ENCODE measurements at regions not wholly inside any gene's neighbourhood (a gene's known extent, or its start where the extent isn't known, plus 50 kb on each side); places are given as distances from the start of the nearest gene placed in this dataset.
"Not testable (repeated sequence)": the region's sequence is repeated elsewhere in the genome, so short reads cannot be mapped to it uniquely, and the experiment has no call there.

DNA sequence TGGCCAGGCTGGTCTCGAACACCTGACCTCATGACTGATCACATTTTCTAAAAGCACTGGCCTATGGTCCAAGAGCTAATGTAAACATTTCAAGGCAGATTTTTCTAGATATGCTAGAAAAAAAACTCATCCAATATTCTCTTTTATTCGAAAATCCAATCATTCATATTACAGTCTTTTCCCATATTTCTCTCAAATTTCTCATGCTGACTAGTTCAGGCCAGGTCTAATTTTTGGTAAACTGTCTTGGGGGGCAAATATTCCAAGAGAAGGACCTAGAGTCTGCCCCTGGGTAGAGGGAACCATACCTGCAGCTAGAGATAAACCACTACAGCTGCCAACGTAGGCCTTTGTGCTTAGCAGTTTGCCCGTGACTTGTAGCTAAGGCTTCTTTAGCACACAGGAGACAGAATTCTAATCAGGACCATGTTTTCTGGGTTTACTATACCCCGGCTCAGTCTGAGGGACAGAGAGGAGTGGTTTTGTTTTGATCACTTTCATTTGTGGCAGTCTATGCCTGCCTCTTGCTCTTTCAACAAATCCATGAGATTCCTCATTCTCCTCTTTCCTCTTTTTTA is 71.8 kb upstream of the CITED2 start:
- no peak for DNase-seq (ENCODE audit: low read depth in 1 of 2, low spot score in 1 of 2)

- DNase-seq (ENCODE audit: low read depth in 1 of 2, low spot score in 1 of 2), result not testable (repeated sequence)
Measured at GRCh38 chr6:139444273-139444787, 69.9 kb upstream of the CITED2 start.

DNA sequence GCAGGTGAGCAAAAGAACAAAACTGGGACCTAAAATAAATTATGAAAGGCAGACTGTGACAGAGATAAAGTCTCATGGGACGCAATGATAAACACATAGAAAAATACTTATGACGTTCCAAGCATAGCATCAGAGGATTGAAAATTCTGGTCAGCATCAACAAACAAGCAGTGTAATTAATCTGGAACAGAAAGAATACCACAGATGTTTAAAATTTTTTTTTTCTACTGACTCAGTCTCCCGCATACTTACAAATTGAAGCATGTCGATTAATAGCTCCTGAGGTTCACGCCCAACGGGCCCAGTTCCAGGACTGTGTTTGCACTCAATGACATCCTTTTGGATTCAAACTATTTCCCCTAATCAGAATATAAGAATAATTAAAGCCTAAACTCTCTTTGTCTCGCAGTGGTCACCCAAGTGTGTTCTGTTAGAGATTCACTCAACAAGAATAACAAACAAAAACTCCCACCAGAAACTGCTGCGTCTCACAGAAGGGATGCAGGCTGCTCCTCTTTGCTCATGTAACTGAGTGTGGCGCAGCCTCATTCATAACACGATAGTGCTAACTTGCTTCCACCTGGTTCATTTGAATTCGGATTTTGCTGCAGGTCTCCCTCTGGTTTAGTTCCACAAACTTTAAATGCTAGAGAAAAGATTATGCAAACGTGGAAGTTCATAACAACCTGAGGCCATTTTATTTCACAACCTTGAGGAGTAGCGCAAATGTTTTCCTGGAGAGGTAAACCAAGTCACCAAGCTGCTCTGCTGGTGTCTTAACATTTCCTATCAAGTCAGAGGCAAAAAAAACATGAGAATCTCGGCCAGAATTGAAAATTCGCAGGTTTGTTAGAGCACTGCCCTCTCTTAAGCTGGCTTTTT is 69.0 kb upstream of the CITED2 start:
- DNase-seq (ENCODE audit: low read depth in 1 of 2, low spot score in 1 of 2), result no peak

DNA sequence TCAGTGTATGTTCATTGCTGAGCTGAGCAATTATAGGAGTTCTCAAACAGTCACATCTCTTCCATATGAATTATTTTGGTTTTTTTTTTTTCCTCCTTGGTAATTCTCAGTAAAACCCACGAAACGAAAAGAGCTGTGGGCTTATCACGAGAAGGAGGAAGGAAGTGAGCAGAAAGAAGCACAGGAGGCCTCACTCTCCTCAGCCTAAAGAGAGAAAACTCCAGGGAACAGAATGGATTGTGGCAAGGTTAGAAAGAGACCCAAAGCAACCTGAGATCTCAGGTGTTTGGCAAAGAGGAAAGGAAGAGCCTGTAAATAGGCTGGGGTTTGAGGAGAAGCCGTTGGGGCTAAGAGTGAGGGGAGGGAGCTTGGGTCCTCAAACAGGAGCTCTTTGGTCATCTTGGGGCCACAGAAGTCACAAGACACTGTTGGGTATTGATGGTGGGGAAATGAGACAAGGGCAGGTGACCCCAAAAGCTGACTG is 67.8 kb upstream of the CITED2 start:
- DNase-seq (ENCODE audit: low read depth in 1 of 2, low spot score in 1 of 2), result no peak

DNA sequence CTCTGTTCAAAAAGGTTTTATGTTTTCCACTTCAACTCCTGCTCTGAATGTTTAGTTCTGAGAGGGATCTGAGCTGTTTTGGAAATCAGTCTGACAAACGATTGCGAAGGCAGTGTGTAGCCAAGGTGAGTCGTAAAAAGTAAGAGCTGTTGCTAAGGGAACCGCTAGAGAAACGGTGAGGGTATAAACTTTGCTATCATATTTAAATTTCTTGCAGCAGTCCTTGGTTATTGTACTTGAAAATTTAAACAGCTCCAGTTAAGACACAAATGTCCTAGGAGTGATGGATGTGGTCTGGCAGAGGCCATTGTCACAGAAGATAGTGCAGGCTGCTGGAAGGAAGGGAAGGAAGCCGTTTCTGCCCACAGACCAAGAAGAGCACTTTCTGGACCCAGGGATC is 64.9 kb upstream of the CITED2 start:
- no peak for DNase-seq (ENCODE audit: low read depth in 1 of 2, low spot score in 1 of 2)

DNA sequence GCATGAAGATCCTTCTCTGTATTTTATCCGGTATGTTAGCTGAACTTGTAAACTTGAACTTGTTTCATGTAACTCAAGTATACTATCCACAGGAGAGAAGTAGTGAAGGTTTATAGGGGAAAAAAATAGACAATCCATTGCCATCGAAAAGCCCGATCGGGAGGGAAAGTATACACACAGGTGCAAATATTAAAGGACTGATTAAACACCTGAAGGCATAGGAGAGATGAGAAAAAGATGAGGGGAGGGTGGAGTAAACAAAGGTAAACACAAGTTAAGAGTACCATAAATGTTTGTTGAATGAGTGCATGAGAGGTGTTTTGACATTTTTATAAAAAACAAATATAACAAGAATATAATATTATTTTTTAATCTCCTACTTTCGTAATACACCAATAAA is 64.3 kb upstream of the CITED2 start:
- DNase-seq (ENCODE audit: low read depth in 1 of 2, low spot score in 1 of 2), result no peak

- DNase-seq (ENCODE audit: low read depth in 1 of 2, low spot score in 1 of 2), result no peak
Measured at GRCh38 chr6:139436957-139437348, 62.5 kb upstream of the CITED2 start.

- DNase-seq (ENCODE audit: low read depth in 1 of 2, low spot score in 1 of 2), result no peak
Measured at GRCh38 chr6:139436200-139436956, 61.9 kb upstream of the CITED2 start.

- no peak for DNase-seq (ENCODE audit: low read depth in 1 of 2, low spot score in 1 of 2)
Measured at GRCh38 chr6:139433631-139434419, 59.4 kb upstream of the CITED2 start.

GRCh38 chr6:139431602-139431956 is 57.1 kb upstream of the CITED2 start:
- no peak for DNase-seq (ENCODE audit: low read depth in 1 of 2, low spot score in 1 of 2)

GRCh38 chr6:139430899-139431601 is 56.6 kb upstream of the CITED2 start:
- no peak for DNase-seq (ENCODE audit: low read depth in 1 of 2, low spot score in 1 of 2)

GRCh38 chr6:139429580-139430145 is 55.2 kb upstream of the CITED2 start:
- DNase-seq (ENCODE audit: low read depth in 1 of 2, low spot score in 1 of 2), result no peak

DNA sequence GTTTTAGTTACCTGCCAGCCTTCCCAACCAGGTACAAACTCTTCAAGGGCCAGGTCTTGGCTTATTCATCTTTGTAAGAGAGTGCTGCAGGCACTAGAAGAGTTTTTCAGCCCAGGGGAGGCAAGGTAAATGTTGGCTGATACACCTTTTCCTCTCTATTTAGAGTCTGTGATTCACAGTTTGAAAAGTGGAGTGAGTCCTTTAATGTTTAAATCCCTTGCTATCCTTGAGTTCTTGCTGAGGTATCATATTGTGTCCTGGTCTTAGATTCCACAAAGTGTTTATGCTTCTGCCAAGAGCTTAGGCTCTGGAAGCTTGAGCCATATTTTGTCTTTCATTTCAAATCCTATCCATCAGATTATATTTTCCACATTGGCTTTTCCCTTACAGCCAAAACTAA is 52.8 kb upstream of the CITED2 start:
- DNase-seq (ENCODE audit: low read depth in 1 of 2, low spot score in 1 of 2), result no peak

DNA sequence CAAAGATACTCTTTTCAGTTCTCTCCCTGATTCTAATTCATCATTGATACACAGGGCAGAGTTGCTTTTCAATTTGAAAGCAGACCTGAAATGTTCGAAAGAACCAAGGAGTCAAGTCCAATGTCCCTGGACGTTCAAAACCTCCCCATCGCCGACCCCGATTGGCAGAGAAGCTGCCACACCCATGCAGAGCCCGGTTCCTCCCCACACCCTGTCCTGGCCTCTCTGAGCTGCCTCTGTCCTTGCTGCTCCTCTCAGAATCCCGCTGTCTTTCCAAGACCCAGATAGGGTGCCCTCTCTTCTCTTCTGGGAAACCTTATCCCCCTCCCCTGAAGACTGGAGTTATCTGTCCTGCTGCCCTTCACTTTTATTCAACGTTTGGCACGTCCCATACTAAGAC is 52.3 kb upstream of the CITED2 start:
- no peak for DNase-seq (ENCODE audit: low read depth in 1 of 2, low spot score in 1 of 2)

DNA sequence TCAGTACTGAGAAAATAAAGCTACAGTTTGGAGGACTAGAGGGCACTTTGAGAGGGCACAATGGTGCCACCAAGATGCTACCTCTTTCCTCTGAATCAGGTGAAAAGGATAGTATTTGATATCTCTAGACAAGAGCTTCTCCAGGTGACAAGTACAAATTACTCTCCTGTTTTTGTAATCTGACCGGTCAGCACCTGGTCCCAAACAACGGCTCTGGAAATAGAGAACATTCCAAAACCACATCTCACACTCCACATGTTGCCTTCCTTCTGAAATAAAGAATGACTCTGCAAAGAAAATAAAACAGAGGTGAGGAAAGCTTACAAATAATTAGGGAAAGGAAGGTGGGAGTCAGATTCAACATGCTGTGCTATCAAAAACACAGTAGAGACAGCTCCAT is 51.3 kb upstream of the CITED2 start:
- no peak for DNase-seq (ENCODE audit: low read depth in 1 of 2, low spot score in 1 of 2)

- DNase-seq (ENCODE audit: low read depth in 1 of 2, low spot score in 1 of 2), result no peak
Measured at GRCh38 chr6:139423971-139424667, 49.7 kb upstream of the CITED2 start.

All from activated CD4-positive, alpha-beta T cell treated with anti-CD3 and anti-CD28 coated beads, Interleukin-2, amount 50 U/mL, for 24 hours (primary cell).